ENCODE measurements at regions not wholly inside any gene's neighbourhood (a gene's known extent, or its start where the extent isn't known, plus 50 kb on each side); places are given as distances from the start of the nearest gene placed in this dataset.

DNA sequence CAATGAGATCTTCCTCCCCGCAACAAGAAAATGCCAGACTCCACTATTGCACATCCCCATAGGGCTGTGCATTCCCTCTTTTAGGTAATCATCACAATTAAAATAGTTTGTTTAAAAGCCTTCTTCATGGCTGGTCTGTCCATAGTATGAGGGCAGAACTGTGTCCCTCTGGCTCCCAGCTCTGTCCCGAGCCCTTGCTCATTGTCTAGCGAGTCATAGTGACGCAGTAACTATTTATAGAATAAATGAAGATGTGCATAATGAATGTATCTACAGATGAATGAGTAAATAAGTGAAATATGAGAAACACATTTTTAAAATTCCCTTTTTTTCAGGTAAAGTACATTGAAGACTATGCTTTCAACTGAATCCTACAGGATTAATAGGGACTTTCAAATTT, 128.4 kb upstream of the TMC3 start:
- TF ChIP-seq, protein P1, sequence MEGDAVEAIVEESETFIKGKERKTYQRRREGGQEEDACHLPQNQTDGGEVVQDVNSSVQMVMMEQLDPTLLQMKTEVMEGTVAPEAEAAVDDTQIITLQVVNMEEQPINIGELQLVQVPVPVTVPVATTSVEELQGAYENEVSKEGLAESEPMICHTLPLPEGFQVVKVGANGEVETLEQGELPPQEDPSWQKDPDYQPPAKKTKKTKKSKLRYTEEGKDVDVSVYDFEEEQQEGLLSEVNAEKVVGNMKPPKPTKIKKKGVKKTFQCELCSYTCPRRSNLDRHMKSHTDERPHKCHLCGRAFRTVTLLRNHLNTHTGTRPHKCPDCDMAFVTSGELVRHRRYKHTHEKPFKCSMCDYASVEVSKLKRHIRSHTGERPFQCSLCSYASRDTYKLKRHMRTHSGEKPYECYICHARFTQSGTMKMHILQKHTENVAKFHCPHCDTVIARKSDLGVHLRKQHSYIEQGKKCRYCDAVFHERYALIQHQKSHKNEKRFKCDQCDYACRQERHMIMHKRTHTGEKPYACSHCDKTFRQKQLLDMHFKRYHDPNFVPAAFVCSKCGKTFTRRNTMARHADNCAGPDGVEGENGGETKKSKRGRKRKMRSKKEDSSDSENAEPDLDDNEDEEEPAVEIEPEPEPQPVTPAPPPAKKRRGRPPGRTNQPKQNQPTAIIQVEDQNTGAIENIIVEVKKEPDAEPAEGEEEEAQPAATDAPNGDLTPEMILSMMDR (IDR thresholded peaks at IDR 0.05; ENCODE audit: unreplicated experiment), result no peak
- Mint-ChIP-seq H3K27ac (no peak overlapping the region), H3K36me3 (ENCODE audit: insufficient read depth) (no peaks in the 10 kb centered on the region), H3K27me3 (no peaks in the 10 kb centered on the region), H3K4me1 (ENCODE audit: low read depth) (no peaks in the 10 kb centered on the region), H3K4me3 (ENCODE audit: low read depth) (no peak overlapping the region), H3K9me3 (ENCODE audit: low read depth) (peaks cover 5% of the 10 kb centered on the region)
- DNase-seq (ENCODE audit: low spot score, unreplicated experiment), result no peak

GRCh38 chr15:81500081-81500480, 126.1 kb upstream of the TMC3 start:
- Mint-ChIP-seq H3K27me3 (no peaks in the 10 kb centered on the region), H3K36me3 (ENCODE audit: insufficient read depth) (no peaks in the 10 kb centered on the region), H3K4me1 (ENCODE audit: low read depth) (no peaks in the 10 kb centered on the region), H3K27ac (no peak overlapping the region), H3K4me3 (ENCODE audit: low read depth) (no peak overlapping the region), H3K9me3 (ENCODE audit: low read depth) (peaks cover 5% of the 10 kb centered on the region)
- TF ChIP-seq, protein P1 (IDR thresholded peaks at IDR 0.05; ENCODE audit: unreplicated experiment), result no peak
- no peak for DNase-seq (ENCODE audit: low spot score, unreplicated experiment)

- no peaks in the 10 kb centered on the region for H3K27me3 Mint-ChIP-seq
Observed at GRCh38 chr15:81498294-81498693, 124.3 kb upstream of the TMC3 start.

GRCh38 chr15:81497238-81497637, 123.2 kb upstream of the TMC3 start:
- Mint-ChIP-seq H3K36me3 (ENCODE audit: insufficient read depth) (no peaks in the 10 kb centered on the region), H3K4me3 (ENCODE audit: low read depth) (no peak overlapping the region), H3K27me3 (no peaks in the 10 kb centered on the region), H3K9me3 (ENCODE audit: low read depth) (peaks cover 10% of the 10 kb centered on the region), H3K4me1 (ENCODE audit: low read depth) (no peaks in the 10 kb centered on the region), H3K27ac (no peak overlapping the region)
- no peak for DNase-seq (ENCODE audit: low spot score, unreplicated experiment)
- TF ChIP-seq, protein P1 (IDR thresholded peaks at IDR 0.05; ENCODE audit: unreplicated experiment), result no peak

More at GRCh38 chr15:81498294-81498693, 124.3 kb upstream of the TMC3 start:
- Mint-ChIP-seq H3K36me3 (ENCODE audit: insufficient read depth) (no peaks in the 10 kb centered on the region), H3K27ac (no peak overlapping the region), H3K4me1 (ENCODE audit: low read depth) (no peaks in the 10 kb centered on the region), H3K9me3 (ENCODE audit: low read depth) (peaks cover 10% of the 10 kb centered on the region), H3K4me3 (ENCODE audit: low read depth) (no peak overlapping the region)
- TF ChIP-seq, protein P1 (IDR thresholded peaks at IDR 0.05; ENCODE audit: unreplicated experiment), result no peak
- DNase-seq (ENCODE audit: low spot score, unreplicated experiment), result no peak

- TF ChIP-seq, protein P1 (IDR thresholded peaks at IDR 0.05; ENCODE audit: unreplicated experiment), result no peak
- Mint-ChIP-seq H3K36me3 (ENCODE audit: insufficient read depth) (no peaks in the 10 kb centered on the region), H3K27ac (no peak overlapping the region), H3K9me3 (ENCODE audit: low read depth) (peaks cover 10% of the 10 kb centered on the region), H3K27me3 (no peaks in the 10 kb centered on the region), H3K4me1 (ENCODE audit: low read depth) (no peaks in the 10 kb centered on the region), H3K4me3 (ENCODE audit: low read depth) (no peak overlapping the region)
- no peak for DNase-seq (ENCODE audit: low spot score, unreplicated experiment)
Observed at GRCh38 chr15:81495780-81496467, 121.9 kb upstream of the TMC3 start.
